SU-DHL-6 (cell line): ENCODE measurements at regions not wholly inside any gene's neighbourhood (a gene's known extent, or its start where the extent isn't known, plus 50 kb on each side); places are given as distances from the start of the nearest gene placed in this dataset.

Experiments
- H2AFZ ChIP-seq: fragments of 200-600 bp; sonication (generic); 2 replicates; pipeline ENCODE4 v1.6.1; 2014; ENCODE audit warnings: low read depth, mild to moderate bottlenecking, moderate library complexity, mixed read lengths, antibody characterized with exemption, low read length; ENCODE audit not compliant: severe bottlenecking
- H3F3A ChIP-seq: fragments of 200-600 bp; shearing (Covaris generic); 2 replicates; pipeline ENCODE4 v1.6.0; 2016; ENCODE audit warnings: antibody characterized with exemption, mild to moderate bottlenecking; ENCODE audit not compliant: insufficient read depth
- H3K27ac ChIP-seq: fragments of 200-600 bp; sonication (generic); 2 replicates; pipeline ENCODE4 v1.5.1; 2016; ENCODE audit warnings: low read depth, mild to moderate bottlenecking, low read length, moderate library complexity, mixed read lengths
- H3K27me3 ChIP-seq: fragments of 200-600 bp; sonication (generic), shearing (Covaris generic); 2 replicates; pipeline ENCODE4 v1.6.0; 2014; ENCODE audit warnings: mild to moderate bottlenecking, low read length
- H3K36me3 ChIP-seq: fragments of 200-600 bp; sonication (generic); 2 replicates; pipeline ENCODE4 v1.6.1; 2014; ENCODE audit warnings: mild to moderate bottlenecking, low read length, mixed read lengths
- H3K4me2 ChIP-seq: fragments of 300-600, 200-600 bp; shearing (Covaris generic), sonication (generic); 2 replicates; pipeline ENCODE4 v1.6.0; 2014; ENCODE audit warnings: low read length, low read depth, mild to moderate bottlenecking; ENCODE audit not compliant: poor library complexity, severe bottlenecking
- H3K4me3 ChIP-seq: fragments of 200-600 bp; sonication (generic); 2 replicates; pipeline ENCODE4 v1.5.1; 2014; ENCODE audit warnings: antibody characterized with exemption, low read length, mild to moderate bottlenecking, mixed read lengths; ENCODE audit not compliant: insufficient read depth, poor library complexity, severe bottlenecking
- H3K79me2 ChIP-seq: fragments of 200-600 bp; sonication (generic); 2 replicates; pipeline ENCODE4 v1.6.1; 2014; ENCODE audit warnings: mild to moderate bottlenecking, low read length, moderate library complexity; ENCODE audit not compliant: insufficient read depth
- H3K9ac ChIP-seq: fragments of 200-600 bp; sonication (generic); 2 replicates; pipeline ENCODE4 v1.7.0; 2014; ENCODE audit warnings: mild to moderate bottlenecking, low read length
- H3K9me2 ChIP-seq: fragments of 200-600 bp; sonication (generic); replicated peaks from 2 replicates; pipeline ENCODE4 v1.6.1; 2014; ENCODE audit warnings: low read length; ENCODE audit not compliant: insufficient read depth
- H3K9me3 ChIP-seq: fragments of 200-600 bp; sonication (generic); 2 replicates; pipeline ENCODE4 v1.6.1; 2014; ENCODE audit warnings: low read length, mixed read lengths; ENCODE audit not compliant: insufficient read depth
- H4K20me1 ChIP-seq: fragments of 200-600 bp; sonication (generic); 2 replicates; pipeline ENCODE4 v1.6.1; 2014; ENCODE audit warnings: low read depth, mild to moderate bottlenecking, antibody characterized with exemption, low read length, moderate library complexity, mixed read lengths
- CTCF ChIP-seq: fragments of 200-600 bp; sonication (generic); IDR thresholded peaks from one replicate; pipeline ENCODE4 v1.5.1; 2017; ENCODE audit warnings: antibody characterized with exemption, mild to moderate bottlenecking, low read length, moderate library complexity; ENCODE audit not compliant: insufficient read depth, poor library complexity, severe bottlenecking
- EZH2phosphoT487 ChIP-seq: fragments of 200-600 bp; sonication (generic), shearing (Covaris generic); conservative IDR thresholded peaks from 2 replicates; pipeline ENCODE4 v1.6.1; 2018; ENCODE audit warnings: mild to moderate bottlenecking, antibody characterized with exemption, low read length, moderate library complexity, mixed read lengths

GRCh38 chr15:56524915-56525314 is 60.0 kb upstream of the MNS1 start:
- Histone ChIP-seq H2AFZ (no peak overlapping the region), H3K4me2 (no peak overlapping the region), H3F3A (no peaks in the 10 kb centered on the region), H3K27ac (no peak overlapping the region), H3K9me3 (no peaks in the 10 kb centered on the region), H3K27me3 (no peaks in the 10 kb centered on the region), H4K20me1 (no peaks in the 10 kb centered on the region), H3K9ac (no peak overlapping the region), H3K79me2 (no peaks in the 10 kb centered on the region), H3K9me2 (no peaks in the 10 kb centered on the region), H3K4me3 (no peak overlapping the region), H3K36me3 (no peaks in the 10 kb centered on the region)
- no peak for TF ChIP-seq EZH2phosphoT487
- TF ChIP-seq CTCF = no peak

- Histone ChIP-seq H3K79me2 (no peaks in the 10 kb centered on the region), H3K27me3 (no peaks in the 10 kb centered on the region), H3F3A (no peaks in the 10 kb centered on the region), H3K4me3 (no peak overlapping the region), H3K9me2 (no peaks in the 10 kb centered on the region), H3K9me3 (peaks cover 4% of the 10 kb centered on the region; the same call in 1 of the 2 replicates), H3K9ac (no peak overlapping the region), H3K27ac (no peak overlapping the region), H3K36me3 (no peaks in the 10 kb centered on the region), H4K20me1 (no peaks in the 10 kb centered on the region), H2AFZ (no peak overlapping the region), H3K4me2 (no peak overlapping the region)
- TF ChIP-seq EZH2phosphoT487 (no peak), CTCF (no peak)
These were observed 58.6 kb upstream of the MNS1 start for GRCh38 chr15:56523521-56523920.

GRCh38 chr15:56519000-56519399 is 54.1 kb upstream of the MNS1 start:
- Histone ChIP-seq H3K9ac (no peak overlapping the region), H3K36me3 (no peaks in the 10 kb centered on the region), H3K27me3 (no peaks in the 10 kb centered on the region), H3K9me2 (no peaks in the 10 kb centered on the region), H3K9me3 (peaks cover 5% of the 10 kb centered on the region; the same call in 1 of the 2 replicates), H3K4me3 (no peak overlapping the region), H3K27ac (no peak overlapping the region), H3K4me2 (no peak overlapping the region), H2AFZ (no peak overlapping the region), H4K20me1 (no peaks in the 10 kb centered on the region), H3K79me2 (no peaks in the 10 kb centered on the region), H3F3A (no peaks in the 10 kb centered on the region)
- TF ChIP-seq CTCF (no peak), EZH2phosphoT487 (no peak)
